ENCODE measurements at regions not wholly inside any gene's neighbourhood (a gene's known extent, or its start where the extent isn't known, plus 50 kb on each side); places are given as distances from the start of the nearest gene placed in this dataset.

DNA sequence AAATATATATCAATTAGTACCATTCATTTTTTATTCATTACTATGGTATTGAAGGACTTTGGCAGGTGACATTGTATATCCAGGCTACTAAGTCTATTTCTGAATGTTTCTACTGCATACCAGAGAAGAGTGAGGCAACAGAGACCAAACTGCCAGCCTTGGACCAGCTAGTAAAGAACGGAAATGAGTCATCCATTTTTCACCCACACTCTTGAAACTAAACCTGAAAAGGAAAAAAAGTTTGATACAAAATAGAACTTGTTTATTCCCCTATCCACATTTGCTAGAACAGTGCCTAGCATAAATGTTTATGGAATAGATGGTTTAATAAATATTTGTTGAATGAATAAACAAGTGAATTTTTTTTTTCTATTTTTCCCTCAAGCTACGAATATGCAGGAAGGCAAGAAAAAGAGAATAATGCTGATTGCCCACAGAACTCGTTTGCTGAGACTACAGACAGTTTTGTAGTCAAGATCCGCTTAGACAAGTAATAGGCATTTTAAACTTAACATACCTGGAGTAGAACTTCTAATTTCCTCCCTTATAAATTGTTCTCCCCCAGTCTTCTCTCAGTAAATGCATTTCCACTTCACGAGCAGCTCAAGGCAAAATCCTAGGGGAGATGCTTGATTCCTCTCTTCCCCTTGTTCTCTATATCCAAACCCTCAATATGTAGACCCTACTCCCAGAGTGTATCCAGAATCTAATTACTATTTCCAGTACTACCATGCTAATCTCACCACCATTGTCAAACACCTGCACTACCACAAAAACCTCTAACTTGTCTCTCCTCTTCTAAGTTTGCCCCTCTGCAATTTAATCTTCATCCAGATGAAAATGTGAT lies 146.2 kb upstream of the RASA1 start:
- no peak for TF ChIP-seq TP53 (CRISPR knock-in tag; IDR thresholded peaks at IDR 0.05)
- TF ChIP-seq, protein P1, sequence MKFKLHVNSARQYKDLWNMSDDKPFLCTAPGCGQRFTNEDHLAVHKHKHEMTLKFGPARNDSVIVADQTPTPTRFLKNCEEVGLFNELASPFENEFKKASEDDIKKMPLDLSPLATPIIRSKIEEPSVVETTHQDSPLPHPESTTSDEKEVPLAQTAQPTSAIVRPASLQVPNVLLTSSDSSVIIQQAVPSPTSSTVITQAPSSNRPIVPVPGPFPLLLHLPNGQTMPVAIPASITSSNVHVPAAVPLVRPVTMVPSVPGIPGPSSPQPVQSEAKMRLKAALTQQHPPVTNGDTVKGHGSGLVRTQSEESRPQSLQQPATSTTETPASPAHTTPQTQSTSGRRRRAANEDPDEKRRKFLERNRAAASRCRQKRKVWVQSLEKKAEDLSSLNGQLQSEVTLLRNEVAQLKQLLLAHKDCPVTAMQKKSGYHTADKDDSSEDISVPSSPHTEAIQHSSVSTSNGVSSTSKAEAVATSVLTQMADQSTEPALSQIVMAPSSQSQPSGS (CRISPR knock-in tag; IDR thresholded peaks at IDR 0.05; ENCODE audit: borderline replicate concordance, low read depth), result no peak
- no peak for TF ChIP-seq JUN (CRISPR knock-in tag; IDR thresholded peaks at IDR 0.05)
- no peak for TF ChIP-seq TEAD1 (CRISPR knock-in tag; IDR thresholded peaks at IDR 0.05)
- TF ChIP-seq NR2C2 (CRISPR knock-in tag; IDR thresholded peaks at IDR 0.05), result no peak
- no peak for TF ChIP-seq TCF7 (CRISPR knock-in tag; IDR thresholded peaks at IDR 0.05; ENCODE audit: low read depth)
- no peak for TF ChIP-seq NR3C1 (CRISPR knock-in tag; conservative IDR thresholded peaks at IDR 0.05; ENCODE audit: low read depth)
- TF ChIP-seq NFYB (CRISPR knock-in tag; conservative IDR thresholded peaks at IDR 0.05; ENCODE audit: low read depth), result no peak
- no peak for TF ChIP-seq SMAD4 (CRISPR knock-in tag; IDR thresholded peaks at IDR 0.05)
- Mint-ChIP-seq H3K9me3 (no peaks in the 10 kb centered on the region), H3K4me3 (no peak overlapping the region), H3K27me3 (ENCODE audit: low read depth) (no peaks in the 10 kb centered on the region), H3K27ac (no peak overlapping the region), H3K36me3 (no peaks in the 10 kb centered on the region), H3K4me1 (peaks cover 11% of the 10 kb centered on the region)
- POLR2A ChIA-PET, result no interaction called here
- no peak for ATAC-seq
- CTCF ChIA-PET, result no interaction called here
- no peak for DNase-seq (ENCODE audit: low spot score)

DNA sequence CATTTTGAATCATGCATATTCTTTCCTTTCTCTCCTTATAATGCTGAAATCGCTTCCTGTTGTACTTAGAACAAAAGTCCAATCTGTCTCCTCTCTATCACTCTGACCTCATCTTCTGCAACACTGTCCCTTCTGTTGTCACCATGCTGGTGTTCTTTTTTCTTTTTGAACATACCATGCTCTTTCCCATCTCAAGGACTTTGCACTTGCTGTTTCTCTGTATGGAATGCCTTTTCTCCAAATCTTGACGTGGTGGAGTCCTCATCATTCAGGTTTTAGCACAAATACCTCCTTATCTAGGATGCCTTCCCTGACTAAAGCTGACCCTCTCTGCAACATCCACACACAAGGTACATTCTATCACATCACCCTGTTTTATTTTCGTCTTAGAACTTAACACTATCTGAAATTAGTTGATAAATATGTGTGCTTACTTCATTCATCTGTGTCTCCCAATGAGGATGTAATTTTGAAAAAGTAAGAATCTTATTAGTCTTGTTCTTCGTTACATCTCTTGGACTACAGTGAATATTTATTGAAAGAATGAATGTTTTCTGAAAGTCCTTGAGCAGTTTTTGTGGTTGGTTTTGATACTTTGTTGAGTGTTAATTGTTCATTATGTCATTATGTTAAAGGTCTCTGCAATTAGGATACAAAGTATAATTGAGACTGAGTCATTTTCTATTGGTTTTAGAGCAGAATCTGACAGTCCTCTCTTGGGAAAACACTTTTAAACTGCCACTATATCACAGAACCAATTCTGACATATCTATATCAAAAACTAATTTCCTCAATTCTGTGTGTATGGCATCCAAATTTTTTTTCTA lies 145.3 kb upstream of the RASA1 start:
- H3K4me3 Mint-ChIP-seq, result no peak overlapping the region
- DNase-seq (ENCODE audit: low spot score) (no peak), ATAC-seq (no peak)
- POLR2A ChIA-PET, result no interaction called here
- H3K9me3 Mint-ChIP-seq, result no peaks in the 10 kb centered on the region
- no peaks in the 10 kb centered on the region for H3K27me3 Mint-ChIP-seq (ENCODE audit: low read depth)
- CTCF ChIA-PET, result no interaction called here
- no peak overlapping the region for H3K27ac Mint-ChIP-seq
- peaks cover 11% of the 10 kb centered on the region for H3K4me1 Mint-ChIP-seq
- TF ChIP-seq, protein P1 (CRISPR knock-in tag; IDR thresholded peaks at IDR 0.05; ENCODE audit: borderline replicate concordance, low read depth), result no peak
- TF ChIP-seq TEAD1 (CRISPR knock-in tag; IDR thresholded peaks at IDR 0.05) (no peak), SP1 (CRISPR knock-in tag; conservative IDR thresholded peaks at IDR 0.05) (no peak), ZNF232 (CRISPR knock-in tag; IDR thresholded peaks at IDR 0.05) (no peak)
- TF ChIP-seq, protein P2, sequence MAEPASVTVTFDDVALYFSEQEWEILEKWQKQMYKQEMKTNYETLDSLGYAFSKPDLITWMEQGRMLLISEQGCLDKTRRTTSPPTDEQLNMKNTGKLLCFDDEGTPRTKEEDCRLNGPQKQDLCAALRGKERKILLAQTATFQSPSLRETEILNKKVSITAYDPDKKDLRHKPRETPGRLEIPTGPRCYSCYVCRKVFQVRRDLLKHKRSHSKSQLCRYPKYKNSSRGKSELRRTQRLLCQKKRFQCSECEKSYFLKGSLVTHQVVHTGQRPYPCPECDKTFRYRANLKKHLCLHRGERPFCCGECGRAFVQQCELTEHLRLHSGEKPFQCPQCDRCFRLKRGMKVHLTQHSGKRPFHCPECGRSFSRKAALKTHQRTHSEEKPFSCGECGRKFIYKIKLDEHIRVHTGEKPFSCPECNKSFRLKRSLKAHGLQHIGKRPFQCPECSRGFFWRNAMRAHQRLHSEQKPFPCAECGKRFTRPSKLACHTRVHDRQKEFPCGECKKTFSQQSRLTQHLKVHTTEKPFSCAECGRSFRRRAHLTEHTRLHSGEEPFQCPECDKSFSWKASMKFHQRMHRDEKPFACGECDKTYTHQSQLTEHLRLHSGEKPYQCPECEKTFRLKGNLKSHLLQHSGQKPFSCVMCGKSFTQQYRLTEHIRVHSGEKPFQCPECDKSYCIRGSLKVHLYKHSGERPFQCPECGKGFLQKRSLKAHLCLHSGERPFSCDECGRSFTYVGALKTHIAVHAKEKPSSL (CRISPR knock-in tag; conservative IDR thresholded peaks at IDR 0.05), result no peak
- TF ChIP-seq, protein P3, sequence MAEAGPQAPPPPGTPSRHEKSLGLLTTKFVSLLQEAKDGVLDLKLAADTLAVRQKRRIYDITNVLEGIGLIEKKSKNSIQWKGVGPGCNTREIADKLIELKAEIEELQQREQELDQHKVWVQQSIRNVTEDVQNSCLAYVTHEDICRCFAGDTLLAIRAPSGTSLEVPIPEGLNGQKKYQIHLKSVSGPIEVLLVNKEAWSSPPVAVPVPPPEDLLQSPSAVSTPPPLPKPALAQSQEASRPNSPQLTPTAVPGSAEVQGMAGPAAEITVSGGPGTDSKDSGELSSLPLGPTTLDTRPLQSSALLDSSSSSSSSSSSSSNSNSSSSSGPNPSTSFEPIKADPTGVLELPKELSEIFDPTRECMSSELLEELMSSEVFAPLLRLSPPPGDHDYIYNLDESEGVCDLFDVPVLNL (CRISPR knock-in tag; IDR thresholded peaks at IDR 0.05; ENCODE audit: borderline replicate concordance, low read depth), result no peak
- no peaks in the 10 kb centered on the region for H3K36me3 Mint-ChIP-seq

DNA sequence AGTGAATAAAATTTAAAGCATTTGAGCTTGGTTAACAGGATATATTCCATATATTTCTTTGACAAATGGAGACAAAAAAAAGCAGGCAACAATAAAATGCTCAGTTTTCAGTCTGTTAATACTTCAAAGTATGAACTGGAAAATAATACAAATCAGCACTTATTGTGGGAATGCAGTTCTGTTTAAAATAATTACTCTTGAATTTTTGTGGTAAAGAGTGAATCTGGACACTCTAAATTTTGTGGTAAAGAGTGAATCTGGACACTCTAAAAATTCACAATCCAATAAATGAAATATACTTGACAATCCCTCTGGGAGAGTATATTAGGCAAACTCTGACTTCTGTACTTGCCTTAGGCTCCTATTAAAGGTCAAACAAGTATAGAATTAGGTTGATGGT lies 141.9 kb upstream of the RASA1 start:
- ATAC-seq, result no peak
- H3K36me3 Mint-ChIP-seq, result no peaks in the 10 kb centered on the region
- no peak for DNase-seq (ENCODE audit: low spot score)
- ChIA-PET POLR2A (no interaction called here), CTCF (no interaction called here)
- H3K9me3 Mint-ChIP-seq, result no peaks in the 10 kb centered on the region
- TF ChIP-seq, protein P4, sequence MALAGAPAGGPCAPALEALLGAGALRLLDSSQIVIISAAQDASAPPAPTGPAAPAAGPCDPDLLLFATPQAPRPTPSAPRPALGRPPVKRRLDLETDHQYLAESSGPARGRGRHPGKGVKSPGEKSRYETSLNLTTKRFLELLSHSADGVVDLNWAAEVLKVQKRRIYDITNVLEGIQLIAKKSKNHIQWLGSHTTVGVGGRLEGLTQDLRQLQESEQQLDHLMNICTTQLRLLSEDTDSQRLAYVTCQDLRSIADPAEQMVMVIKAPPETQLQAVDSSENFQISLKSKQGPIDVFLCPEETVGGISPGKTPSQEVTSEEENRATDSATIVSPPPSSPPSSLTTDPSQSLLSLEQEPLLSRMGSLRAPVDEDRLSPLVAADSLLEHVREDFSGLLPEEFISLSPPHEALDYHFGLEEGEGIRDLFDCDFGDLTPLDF (CRISPR knock-in tag; IDR thresholded peaks at IDR 0.05), result no peak
- TF ChIP-seq SMAD3 (CRISPR knock-in tag; IDR thresholded peaks at IDR 0.05; ENCODE audit: borderline replicate concordance) (no peak), KAT7 (CRISPR knock-in tag; IDR thresholded peaks at IDR 0.05; ENCODE audit: borderline replicate concordance) (no peak), CREB1 (CRISPR knock-in tag; IDR thresholded peaks at IDR 0.05) (no peak), EMX1 (CRISPR knock-in tag; IDR thresholded peaks at IDR 0.05) (no peak), JAZF1 (CRISPR knock-in tag; IDR thresholded peaks at IDR 0.05) (no peak), NFYB (CRISPR knock-in tag; conservative IDR thresholded peaks at IDR 0.05; ENCODE audit: low read depth) (no peak), ZNF263 (CRISPR knock-in tag; IDR thresholded peaks at IDR 0.05; ENCODE audit: low read depth) (no peak)
- no peak overlapping the region for H3K4me3 Mint-ChIP-seq
- H3K27ac Mint-ChIP-seq, result no peak overlapping the region
- H3K27me3 Mint-ChIP-seq (ENCODE audit: low read depth), result no peaks in the 10 kb centered on the region
- peaks cover 11% of the 10 kb centered on the region for H3K4me1 Mint-ChIP-seq
